Stimulated activated CD8-positive, alpha-beta memory T cell treated with anti-CD3 and anti-CD28 coated beads, Interleukin-12 subunit alpha, Interleukin-12 subunit beta, amount 100 ng/mL, for 24 hours (primary cell): ENCODE measurements at regions not wholly inside any gene's neighbourhood (a gene's known extent, or its start where the extent isn't known, plus 50 kb on each side); places are given as distances from the start of the nearest gene placed in this dataset.
"Not testable (repeated sequence)": the region's sequence is repeated elsewhere in the genome, so short reads cannot be mapped to it uniquely, and the experiment has no call there.

Experiments used
- DNase-seq: peaks from one replicate; pipeline ENCODE4 v3.0.0-alpha.2; 2020; ENCODE audit errors: extremely low read depth

GRCh38 chr2:5145053-5145452, 547.1 kb upstream of the SOX11 start:
- DNase-seq: no peak

GRCh38 chr2:5145801-5146200, 546.4 kb upstream of the SOX11 start:
- DNase-seq: no peak

GRCh38 chr2:5148392-5149085, 543.6 kb upstream of the SOX11 start:
- no peak for DNase-seq

GRCh38 chr2:5150871-5151270, 541.3 kb upstream of the SOX11 start:
- DNase-seq: no peak

GRCh38 chr2:5164776-5165525, 527.2 kb upstream of the SOX11 start:
- no peak for DNase-seq

- DNase-seq: no peak
These were observed 519.3 kb upstream of the SOX11 start for GRCh38 chr2:5172923-5173322.

- no peak for DNase-seq
These were observed 518.2 kb upstream of the SOX11 start for GRCh38 chr2:5173876-5174535.

GRCh38 chr2:5175231-5175630, 517.0 kb upstream of the SOX11 start:
- no peak for DNase-seq

GRCh38 chr2:5176764-5177163, 515.4 kb upstream of the SOX11 start:
- DNase-seq: no peak

GRCh38 chr2:5183031-5183430, 509.2 kb upstream of the SOX11 start:
- DNase-seq: no peak

- no peak for DNase-seq
These were observed 504.9 kb upstream of the SOX11 start for GRCh38 chr2:5187283-5187682.

- no peak for DNase-seq
These were observed 503.5 kb upstream of the SOX11 start for GRCh38 chr2:5188636-5189035.

- DNase-seq: no peak
These were observed 502.2 kb upstream of the SOX11 start for GRCh38 chr2:5190023-5190422.

- DNase-seq: no peak
These were observed 496.5 kb upstream of the SOX11 start for GRCh38 chr2:5195636-5196035.

- no peak for DNase-seq
These were observed 488.9 kb upstream of the SOX11 start for GRCh38 chr2:5203134-5203755.

- not testable (repeated sequence) for DNase-seq
These were observed 485.4 kb upstream of the SOX11 start for GRCh38 chr2:5206742-5207141.

- DNase-seq: no peak
These were observed 476.1 kb upstream of the SOX11 start for GRCh38 chr2:5215989-5216607.

GRCh38 chr2:5227062-5227699, 465.0 kb upstream of the SOX11 start:
- no peak for DNase-seq

GRCh38 chr2:5229574-5229973, 462.6 kb upstream of the SOX11 start:
- no peak for DNase-seq

GRCh38 chr2:5230444-5230843, 461.7 kb upstream of the SOX11 start:
- DNase-seq: no peak

GRCh38 chr2:5230855-5231254, 461.3 kb upstream of the SOX11 start:
- DNase-seq: no peak

GRCh38 chr2:5231287-5231686, 460.9 kb upstream of the SOX11 start:
- DNase-seq: no peak
